Stimulated activated CD4-positive, alpha-beta T cell treated with anti-CD3 and anti-CD28 coated beads, Interleukin-4, amount 100 ng/mL, for 24 hours (primary cell): ENCODE measurements at regions not wholly inside any gene's neighbourhood (a gene's known extent, or its start where the extent isn't known, plus 50 kb on each side); places are given as distances from the start of the nearest gene placed in this dataset.

Experiments used
- DNase-seq: peaks from one replicate; pipeline ENCODE4 v3.0.0-alpha.2; 2020

GRCh38 chr2:173590276-173590861 lies 235.7 kb downstream of the CDCA7 start:
- DNase-seq, result no peak

DNA sequence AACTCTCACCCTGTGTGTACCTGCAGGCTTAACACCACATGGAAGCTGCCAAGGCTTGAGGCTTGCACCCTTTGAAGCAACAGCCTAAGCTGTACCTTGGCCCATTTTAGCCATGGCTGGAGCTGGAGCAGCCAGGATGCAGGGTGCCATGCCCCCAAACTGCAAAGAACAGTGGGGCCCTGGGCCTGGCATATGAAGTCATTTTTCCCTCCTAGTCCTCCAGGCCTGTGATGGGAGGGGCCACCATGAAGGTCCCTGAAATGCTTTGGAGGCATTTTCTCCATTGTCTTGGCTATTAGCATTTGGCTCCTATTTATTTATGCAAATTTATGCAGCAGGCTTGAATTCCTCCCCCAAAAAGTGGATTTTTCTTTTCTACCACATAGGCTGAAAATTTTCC lies 238.4 kb downstream of the CDCA7 start:
- DNase-seq, result no peak

DNA sequence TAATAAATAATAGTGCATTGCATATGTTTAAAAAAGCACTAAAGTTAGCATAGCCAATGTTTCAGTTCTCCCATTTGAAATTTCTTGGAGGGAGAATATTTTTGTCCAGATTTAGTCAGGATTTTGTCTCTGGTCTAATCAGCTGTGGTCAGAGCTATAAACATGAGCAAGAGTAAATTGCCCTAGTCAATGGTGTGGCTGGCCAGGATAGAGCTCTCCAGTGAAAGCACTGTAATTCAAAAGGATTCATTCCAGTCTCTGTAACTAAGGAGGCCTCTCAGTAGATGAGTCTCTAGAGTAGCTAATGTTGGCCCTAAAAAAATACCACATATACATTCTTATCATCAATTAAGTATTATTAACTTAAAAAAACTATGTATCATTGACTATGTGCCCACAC lies 241.6 kb downstream of the CDCA7 start:
- DNase-seq, result no peak

- DNase-seq, result no peak
Measured at GRCh38 chr2:173598525-173598924, 243.9 kb downstream of the CDCA7 start.

GRCh38 chr2:173599821-173600359 lies 245.2 kb downstream of the CDCA7 start:
- no peak for DNase-seq

DNA sequence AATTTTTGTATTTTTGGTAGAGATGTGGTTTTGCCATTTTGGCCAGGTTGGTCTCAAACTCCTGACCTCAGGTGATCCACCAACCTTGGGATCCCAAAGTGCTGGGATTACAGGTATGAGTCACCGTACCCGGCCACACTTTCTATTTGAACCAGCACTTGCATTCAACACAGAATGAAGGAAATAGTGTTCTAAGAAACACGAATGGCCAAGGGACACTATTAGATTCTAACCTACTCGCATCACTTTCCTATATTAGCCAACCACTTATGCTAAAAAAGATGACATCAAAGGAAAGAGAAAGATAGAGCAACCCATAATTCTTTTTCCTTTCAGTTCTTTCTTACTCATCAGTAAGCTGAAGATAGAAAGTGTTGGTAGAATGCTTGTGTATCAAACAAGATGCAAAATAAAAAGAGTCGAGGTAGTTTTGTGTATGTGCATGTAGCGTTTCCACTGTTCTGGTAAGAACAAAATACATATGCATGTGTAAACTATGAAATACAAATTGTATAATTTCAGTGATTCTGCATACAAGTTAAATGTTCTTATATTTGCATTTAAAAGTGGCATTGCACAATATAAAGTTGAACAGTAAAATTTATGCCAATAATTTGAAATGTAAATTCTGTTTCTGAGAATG lies 247.6 kb downstream of the CDCA7 start:
- no peak for DNase-seq

GRCh38 chr2:173605994-173606393 lies 251.3 kb downstream of the CDCA7 start:
- no peak for DNase-seq

DNA sequence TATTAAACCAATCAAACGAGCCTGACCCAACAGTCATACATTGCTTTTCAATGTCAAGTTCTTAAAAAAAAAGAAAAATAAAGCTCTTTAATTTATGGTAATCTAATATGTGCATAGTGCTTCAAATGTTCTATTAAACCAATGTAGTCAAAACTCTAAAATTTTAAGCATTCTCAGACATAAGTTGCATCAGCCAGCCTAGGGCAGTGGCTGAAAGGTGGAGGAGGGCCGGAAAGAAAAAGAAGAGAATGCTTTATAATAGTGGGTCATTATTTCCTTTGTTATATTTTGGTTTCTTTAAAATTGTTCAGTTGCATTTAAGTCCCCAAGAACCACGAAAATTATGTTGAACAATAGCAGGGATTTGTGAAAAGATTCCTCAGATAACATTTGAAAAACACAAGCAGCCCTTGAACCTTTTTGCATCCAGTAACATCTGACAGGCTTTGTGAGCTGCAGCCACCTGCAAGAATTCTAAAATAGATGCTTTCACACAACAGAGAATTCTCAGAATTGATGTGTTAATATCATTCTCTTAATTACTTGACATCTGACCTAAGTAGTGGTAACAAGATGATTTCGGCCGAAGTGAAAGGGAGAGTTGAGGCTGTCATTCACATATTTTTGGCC lies 252.1 kb downstream of the CDCA7 start:
- no peak for DNase-seq

DNA sequence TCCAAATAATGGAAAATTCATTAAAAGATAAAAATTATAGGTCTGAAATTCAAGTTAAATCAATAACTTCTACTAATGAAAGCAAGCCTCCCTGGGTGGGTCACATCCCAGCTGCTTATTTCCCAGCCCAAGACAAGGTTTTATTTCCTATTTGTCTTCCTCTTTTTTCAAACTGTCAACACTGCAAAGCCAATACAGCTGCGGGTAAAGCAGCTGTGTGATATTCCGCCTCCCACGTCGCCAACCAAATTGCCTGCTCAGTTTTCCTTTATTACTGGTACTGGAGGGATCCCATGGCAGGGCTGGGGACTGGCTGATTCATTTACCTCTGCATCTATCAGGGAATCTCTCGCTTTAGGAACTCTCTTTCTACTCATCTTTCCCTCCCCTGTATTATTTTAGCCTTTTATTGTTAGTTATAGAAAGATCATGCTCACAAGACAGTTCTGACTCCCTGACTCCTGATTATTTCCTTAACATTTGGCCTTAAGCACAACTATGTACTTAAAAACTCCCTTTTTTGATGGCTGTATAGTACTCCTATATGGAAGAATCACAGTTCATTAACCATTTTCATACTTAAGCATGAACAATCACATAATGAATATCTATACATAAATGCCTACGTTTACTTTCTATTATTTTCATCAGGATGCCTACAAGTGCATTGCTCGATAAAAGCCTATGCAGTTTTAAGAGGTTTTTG lies 253.1 kb downstream of the CDCA7 start:
- no peak for DNase-seq

DNA sequence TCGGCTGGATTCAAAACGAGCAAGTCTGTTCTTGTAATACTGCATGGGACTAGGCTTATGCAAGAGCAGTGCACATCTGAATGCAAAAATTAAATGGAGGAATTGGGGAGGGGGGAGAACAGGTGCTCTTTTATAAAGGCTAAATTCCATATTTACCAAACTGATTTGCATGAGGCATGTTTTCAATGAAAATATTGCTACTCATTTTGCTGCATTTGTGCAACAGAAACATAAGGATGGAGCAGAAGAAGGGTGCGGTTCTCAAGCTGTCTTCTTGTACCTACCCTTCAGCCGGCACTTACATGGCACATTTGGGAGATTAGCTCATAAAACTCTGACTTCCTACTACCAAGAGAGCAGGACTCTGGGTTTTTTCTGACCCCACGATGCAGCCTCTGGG lies 256.4 kb downstream of the CDCA7 start:
- no peak for DNase-seq

DNA sequence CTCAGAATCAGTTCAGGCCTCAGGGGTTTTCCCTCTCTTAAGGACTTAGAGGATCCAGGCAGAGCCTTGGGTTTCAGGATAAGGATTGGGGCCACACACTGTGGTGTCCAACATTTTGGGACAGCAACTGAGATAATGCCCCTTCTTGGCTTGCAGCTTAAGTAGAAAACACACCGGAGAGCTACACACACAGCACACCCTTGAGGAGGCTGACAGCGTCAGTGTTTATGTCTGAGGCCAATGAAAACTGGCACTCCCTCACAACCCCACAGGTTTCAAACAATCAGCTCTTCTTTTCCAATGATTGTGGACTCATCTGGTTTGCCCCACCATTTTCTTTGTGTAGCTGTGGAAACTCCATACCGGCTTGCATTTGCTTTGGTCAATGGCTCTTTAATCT lies 257.7 kb downstream of the CDCA7 start:
- no peak for DNase-seq

- DNase-seq, result no peak
Measured at GRCh38 chr2:173613386-173613785, 258.7 kb downstream of the CDCA7 start.

DNA sequence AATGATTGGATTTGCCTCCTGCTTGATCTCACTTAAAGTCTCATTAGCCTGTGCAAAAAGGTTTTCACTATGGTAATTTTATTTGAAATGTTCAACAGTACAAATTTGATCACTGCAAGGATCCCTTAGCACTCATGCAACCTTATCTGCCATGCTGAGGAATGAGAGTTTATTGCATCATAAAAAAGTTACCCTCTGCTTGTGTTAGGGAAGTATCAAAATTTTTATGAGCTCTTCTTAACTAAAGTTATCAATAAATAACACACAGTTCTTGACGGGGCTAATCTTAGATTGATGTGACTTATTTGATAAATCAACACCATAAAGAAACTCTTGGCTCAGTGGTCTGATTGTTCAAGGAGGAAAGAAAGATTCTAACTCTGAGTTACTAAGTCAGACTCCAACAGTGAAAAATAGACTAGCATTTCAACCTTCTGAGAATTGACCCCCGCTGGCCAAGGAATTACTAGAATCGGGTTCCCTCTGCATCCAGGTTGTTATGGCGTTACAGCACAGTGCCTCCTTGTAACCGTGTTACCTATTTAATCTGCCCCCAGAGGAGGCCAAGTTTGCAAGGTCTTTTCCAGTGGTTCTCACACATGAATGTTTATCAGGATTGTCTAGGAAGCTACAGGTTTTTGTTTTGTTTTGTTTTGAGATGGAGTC lies 259.7 kb downstream of the CDCA7 start:
- no peak for DNase-seq

DNA sequence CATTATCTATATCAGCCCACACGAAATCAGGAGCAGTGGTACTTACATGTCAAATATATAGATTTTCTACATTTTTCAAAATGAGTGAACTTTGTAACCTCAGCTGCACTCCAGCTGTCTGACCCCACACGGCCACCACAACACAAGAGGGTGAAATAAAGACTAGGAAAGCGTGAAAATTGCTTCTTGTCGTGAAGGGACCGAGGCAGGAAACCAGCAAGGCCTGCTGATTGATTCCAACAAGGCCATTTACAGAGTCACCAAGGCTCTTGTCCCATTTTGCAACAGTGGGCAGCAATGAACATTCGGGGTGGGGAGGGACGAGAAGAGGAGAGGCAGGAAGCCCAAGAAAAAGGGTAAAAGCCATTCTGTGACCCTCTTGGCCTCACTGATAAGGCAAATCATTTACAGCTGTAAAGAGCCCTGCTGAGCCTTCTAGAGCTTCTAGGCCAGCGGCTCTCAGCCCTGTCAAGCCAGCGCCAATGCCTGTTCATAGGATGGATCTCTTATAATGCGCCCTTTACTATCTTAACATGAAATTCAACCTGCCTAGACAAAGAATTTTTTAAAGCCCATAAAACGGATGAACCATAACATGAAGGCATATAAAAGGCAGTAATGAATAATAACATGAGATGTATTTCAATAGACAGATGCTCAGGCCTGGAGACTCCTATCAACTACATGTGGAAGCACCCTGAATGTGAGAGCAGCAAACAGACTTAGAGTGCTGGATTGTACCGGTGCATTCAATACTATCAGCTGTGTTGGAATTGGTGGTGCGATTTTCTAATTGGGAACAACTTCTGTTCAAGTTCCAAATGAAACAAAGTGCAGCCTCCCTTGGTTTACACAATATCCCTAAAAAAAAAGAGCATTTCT lies 269.0 kb downstream of the CDCA7 start:
- DNase-seq, result no peak

DNA sequence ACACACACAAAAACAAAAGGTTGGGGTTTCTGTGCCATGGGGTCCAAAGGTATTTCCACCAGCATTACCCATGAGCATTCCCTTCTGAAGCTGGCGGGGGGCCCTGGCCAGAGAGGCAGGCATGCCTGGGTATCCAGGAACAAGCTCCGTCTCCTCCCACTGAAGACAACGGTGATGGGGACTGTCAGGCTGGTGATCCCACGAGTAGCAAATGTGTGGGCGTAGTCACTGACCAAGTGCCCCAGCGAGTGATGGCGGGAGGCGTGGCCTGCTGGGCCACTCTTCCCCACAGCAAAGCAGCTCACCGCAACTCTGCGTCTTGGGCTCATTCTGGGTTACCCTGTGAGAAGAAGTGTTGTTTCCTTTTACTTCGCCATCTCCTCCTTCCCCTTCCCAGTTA lies 270.6 kb downstream of the CDCA7 start:
- DNase-seq, result no peak

DNA sequence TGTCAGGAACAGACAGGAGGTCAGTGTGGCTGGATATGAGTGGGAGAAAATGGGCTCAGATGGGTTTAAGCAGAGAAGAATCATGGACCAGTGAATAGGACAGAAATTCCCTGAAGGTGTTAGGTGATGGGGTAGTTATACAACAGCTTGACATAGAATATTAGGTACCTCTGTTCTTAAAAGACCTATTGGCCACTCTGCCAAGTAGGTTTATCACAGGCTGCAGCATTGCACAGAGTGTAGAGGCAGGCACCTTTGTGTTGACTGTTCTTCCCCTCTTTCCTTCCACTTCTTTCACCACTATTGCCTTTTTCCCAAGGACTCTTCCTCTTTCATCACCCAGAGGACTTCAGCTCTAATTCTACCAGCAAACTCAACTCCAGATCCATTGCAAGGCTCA lies 274.4 kb downstream of the CDCA7 start:
- no peak for DNase-seq

DNA sequence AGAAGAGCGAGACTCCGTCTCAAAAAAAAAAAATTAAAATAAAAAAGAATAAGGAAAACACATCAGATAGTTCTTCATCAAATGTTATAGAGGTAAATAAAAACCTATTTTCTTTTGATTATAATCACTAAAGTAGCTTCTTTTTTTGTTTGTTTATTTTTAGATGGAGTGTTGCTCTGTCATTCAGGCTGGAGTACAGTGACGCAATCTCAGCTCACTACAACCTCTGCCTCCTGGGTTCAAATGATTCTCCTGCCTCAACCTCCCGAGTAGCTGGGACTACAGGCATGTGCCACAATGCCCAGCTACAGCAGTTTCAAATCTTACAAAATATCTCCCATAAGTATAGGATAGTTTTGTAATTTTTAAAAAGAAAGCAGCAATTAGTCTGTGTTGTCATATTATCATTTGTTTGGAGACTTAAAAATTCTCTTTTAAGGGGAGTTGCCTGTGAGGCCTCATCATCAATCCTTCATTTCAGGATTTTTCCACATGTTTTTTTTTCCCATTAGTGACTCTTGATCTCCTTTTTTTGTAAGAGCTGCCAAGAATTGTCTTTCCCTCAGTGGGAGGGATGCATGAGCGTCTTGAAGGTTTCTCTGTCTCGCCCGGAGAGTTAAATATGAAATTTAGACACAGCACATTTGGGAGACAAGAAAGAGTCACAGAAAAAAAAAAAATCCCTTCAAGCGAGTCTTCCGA lies 275.9 kb downstream of the CDCA7 start:
- no peak for DNase-seq

GRCh38 chr2:173631127-173631460 lies 276.4 kb downstream of the CDCA7 start:
- no peak for DNase-seq

DNA sequence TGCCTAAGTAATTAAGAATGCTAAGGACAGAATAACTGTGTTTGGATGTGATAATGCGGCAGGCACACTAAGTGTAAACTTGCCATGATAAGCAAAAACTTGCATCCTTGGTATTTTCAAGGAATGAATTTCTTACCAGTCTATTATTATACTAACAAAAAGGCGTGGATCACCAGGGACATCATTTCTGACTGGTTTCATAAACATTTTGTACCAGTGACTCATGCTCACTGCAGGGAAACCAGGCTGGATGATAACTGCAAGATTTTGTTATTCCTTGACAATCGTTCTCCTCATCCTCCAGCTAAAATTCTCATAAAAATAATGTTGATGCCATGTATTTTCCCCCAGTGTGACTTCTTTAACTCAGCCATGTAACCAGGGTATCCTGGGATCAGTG lies 289.5 kb downstream of the CDCA7 start:
- DNase-seq, result no peak

DNA sequence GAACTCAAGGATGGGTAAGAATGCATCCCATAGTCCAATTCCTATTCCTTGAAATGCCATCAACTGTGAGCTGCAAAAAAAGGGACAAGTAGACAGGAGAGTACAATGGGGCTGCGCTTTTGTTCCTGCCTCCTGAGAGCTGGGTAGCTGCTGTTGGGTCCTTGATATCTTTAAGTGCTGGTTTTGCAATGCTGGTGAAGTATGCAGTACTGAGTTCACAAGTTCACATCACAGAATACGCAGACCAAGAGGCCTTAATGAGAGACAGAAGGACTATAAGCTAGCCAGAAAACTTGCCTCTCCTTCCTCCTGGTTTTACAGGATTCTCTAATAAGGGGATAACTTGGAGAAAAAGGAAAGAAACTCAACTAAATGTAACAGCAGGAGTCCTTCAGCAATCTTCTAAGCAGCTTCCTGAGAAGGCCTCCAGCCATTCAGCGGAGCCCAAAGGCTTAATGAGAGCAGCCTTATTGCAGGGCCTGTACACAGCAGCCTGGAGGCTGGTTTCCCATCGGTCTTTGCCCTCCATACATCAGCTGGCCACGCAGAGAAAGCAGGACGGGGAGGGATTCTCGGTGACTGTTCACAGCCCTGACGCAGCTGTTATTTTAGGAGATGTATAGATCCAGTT lies 293.1 kb downstream of the CDCA7 start:
- DNase-seq, result no peak

DNA sequence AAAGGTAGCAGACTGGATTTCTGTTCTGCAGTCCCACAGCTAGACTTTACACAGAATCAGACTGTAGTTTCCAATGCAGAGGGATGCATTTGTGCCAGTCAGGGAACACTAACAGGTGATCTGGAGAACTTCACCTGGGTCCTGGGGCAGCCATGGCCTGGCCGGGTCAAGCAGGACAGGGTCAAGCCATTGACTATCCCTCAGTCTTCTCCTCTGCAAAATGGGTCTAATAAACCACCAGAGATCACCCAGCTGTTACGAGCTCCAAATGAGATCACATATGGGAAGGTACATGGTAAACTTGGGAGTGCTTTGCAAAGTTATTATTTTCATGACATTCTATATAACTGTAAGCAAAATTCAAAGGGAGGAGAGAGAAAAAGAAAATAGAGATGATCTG lies 294.1 kb downstream of the CDCA7 start:
- no peak for DNase-seq
